ENCODE measurements at regions not wholly inside any gene's neighbourhood (a gene's known extent, or its start where the extent isn't known, plus 50 kb on each side); places are given as distances from the start of the nearest gene placed in this dataset.
"Not testable (repeated sequence)": the region's sequence is repeated elsewhere in the genome, so short reads cannot be mapped to it uniquely, and the experiment has no call there.

GRCh38 chr3:193914602-193915001 lies 221.3 kb upstream of the HES1 start:
- TF ChIP-seq, protein P1, sequence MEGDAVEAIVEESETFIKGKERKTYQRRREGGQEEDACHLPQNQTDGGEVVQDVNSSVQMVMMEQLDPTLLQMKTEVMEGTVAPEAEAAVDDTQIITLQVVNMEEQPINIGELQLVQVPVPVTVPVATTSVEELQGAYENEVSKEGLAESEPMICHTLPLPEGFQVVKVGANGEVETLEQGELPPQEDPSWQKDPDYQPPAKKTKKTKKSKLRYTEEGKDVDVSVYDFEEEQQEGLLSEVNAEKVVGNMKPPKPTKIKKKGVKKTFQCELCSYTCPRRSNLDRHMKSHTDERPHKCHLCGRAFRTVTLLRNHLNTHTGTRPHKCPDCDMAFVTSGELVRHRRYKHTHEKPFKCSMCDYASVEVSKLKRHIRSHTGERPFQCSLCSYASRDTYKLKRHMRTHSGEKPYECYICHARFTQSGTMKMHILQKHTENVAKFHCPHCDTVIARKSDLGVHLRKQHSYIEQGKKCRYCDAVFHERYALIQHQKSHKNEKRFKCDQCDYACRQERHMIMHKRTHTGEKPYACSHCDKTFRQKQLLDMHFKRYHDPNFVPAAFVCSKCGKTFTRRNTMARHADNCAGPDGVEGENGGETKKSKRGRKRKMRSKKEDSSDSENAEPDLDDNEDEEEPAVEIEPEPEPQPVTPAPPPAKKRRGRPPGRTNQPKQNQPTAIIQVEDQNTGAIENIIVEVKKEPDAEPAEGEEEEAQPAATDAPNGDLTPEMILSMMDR (conservative IDR thresholded peaks at IDR 0.05; ENCODE audit: control insufficient read depth, insufficient read depth, low read depth, low read length) = no peak
- H3K4me3 ChIP-seq (ENCODE audit: control insufficient read depth, low read depth, low read length) = no peak overlapping the region
- no peak for DNase-seq (ENCODE audit: low read depth)

- H3K4me3 ChIP-seq (ENCODE audit: control insufficient read depth, low read depth, low read length) = no peak overlapping the region
Observed at GRCh38 chr3:193915099-193915498, 220.8 kb upstream of the HES1 start.

DNA sequence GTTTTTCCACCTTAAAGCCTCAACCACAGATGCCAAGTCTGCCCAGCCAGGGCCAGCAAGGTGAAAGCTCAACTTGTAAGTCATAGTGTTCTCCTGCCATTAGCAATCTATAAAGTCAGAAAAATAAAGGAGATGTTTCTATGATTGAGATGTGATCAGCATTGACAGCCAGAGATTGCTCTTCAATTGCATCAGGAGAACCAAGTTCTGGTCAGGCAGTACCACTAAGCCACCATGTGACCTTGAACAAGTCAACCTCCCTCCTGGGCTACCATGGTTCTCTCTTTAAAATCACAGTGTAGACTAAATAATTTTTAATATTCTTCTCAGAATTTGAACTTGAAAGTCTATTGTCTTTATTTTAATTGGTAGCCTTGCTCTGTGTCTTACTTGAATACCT lies 220.3 kb upstream of the HES1 start:
- no peak for DNase-seq (ENCODE audit: low read depth)
- no peak overlapping the region for H3K4me3 ChIP-seq (ENCODE audit: control insufficient read depth, low read depth, low read length)
- TF ChIP-seq, protein P1 (conservative IDR thresholded peaks at IDR 0.05; ENCODE audit: control insufficient read depth, insufficient read depth, low read depth, low read length) = no peak

More at GRCh38 chr3:193915099-193915498, 220.8 kb upstream of the HES1 start:
- TF ChIP-seq, protein P1 (conservative IDR thresholded peaks at IDR 0.05; ENCODE audit: control insufficient read depth, insufficient read depth, low read depth, low read length) = no peak
- no peak for DNase-seq (ENCODE audit: low read depth)

- no peak for DNase-seq (ENCODE audit: low read depth)
- H3K4me3 ChIP-seq (ENCODE audit: control insufficient read depth, low read depth, low read length) = no peak overlapping the region
- TF ChIP-seq, protein P1 (conservative IDR thresholded peaks at IDR 0.05; ENCODE audit: control insufficient read depth, insufficient read depth, low read depth, low read length) = no peak
Observed at GRCh38 chr3:193917158-193917557, 218.8 kb upstream of the HES1 start.

DNA sequence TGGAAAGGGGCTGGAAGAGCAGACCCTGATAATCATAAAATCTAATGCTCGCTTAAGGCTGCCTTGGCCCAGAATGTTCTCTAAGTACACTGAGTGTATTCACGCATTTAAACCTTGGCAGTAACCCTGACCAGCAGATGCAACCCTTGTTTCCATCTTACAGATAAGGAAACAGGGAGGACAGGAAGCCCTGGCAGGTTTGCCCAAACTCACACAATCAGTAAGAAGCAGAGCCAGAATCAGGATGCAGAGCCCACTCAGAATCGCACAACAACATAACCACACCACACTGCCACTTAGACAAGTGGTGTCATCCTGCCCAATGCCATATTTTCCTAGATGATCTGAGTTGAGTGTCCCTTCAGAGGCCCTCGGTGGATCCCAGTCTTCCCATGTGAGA lies 214.5 kb upstream of the HES1 start:
- DNase-seq (ENCODE audit: low read depth) = no peak
- H3K4me3 ChIP-seq (ENCODE audit: control insufficient read depth, low read depth, low read length) = no peak overlapping the region
- TF ChIP-seq, protein P1 (conservative IDR thresholded peaks at IDR 0.05; ENCODE audit: control insufficient read depth, insufficient read depth, low read depth, low read length) = no peak

GRCh38 chr3:193922034-193922774 lies 213.7 kb upstream of the HES1 start:
- TF ChIP-seq, protein P1 (conservative IDR thresholded peaks at IDR 0.05; ENCODE audit: control insufficient read depth, insufficient read depth, low read depth, low read length) = no peak
- no peak overlapping the region for H3K4me3 ChIP-seq (ENCODE audit: control insufficient read depth, low read depth, low read length)
- DNase-seq (ENCODE audit: low read depth) = no peak

DNA sequence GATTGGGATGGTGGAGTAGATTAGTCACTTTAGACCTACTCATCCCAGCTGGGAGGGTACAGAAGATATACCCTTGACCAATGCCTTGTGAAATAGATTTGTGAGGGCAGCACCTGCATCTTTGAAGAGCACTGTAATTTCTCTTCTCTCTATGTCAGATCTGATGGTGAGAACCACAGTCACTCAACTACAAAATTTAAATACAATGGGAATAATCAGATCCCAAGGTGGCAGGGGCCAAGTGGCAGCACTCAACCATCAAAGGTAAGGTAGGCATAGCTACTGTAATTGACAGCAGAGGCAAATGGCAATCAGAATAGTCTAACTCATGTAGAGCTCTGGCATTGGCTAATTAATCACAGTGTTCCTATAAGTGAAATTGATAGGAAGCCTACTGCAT lies 212.0 kb upstream of the HES1 start:
- DNase-seq (ENCODE audit: low read depth) = not testable (repeated sequence)

GRCh38 chr3:193926071-193926470 lies 209.9 kb upstream of the HES1 start:
- not testable (repeated sequence) for H3K4me3 ChIP-seq (ENCODE audit: control insufficient read depth, low read depth, low read length); DNase-seq (ENCODE audit: low read depth)

More for the DNA sequence above, 212.0 kb upstream of the HES1 start:
- not testable (repeated sequence) for H3K4me3 ChIP-seq (ENCODE audit: control insufficient read depth, low read depth, low read length)

GRCh38 chr3:193927413-193928206 lies 208.3 kb upstream of the HES1 start:
- not testable (repeated sequence) for H3K4me3 ChIP-seq (ENCODE audit: control insufficient read depth, low read depth, low read length); DNase-seq (ENCODE audit: low read depth)

All from fibroblast of mammary gland (primary cell).